OCI-LY7 (cell line): ENCODE measurements at regions not wholly inside any gene's neighbourhood (a gene's known extent, or its start where the extent isn't known, plus 50 kb on each side); places are given as distances from the start of the nearest gene placed in this dataset.

Experiments
- EZH2phosphoT487 ChIP-seq: fragments of 200-600 bp; sonication (generic); IDR thresholded peaks from 2 replicates; pipeline ENCODE4 v1.6.1; 2018; ENCODE audit warnings: low read depth, borderline replicate concordance, mild to moderate bottlenecking, mixed run types, antibody characterized with exemption, low read length, moderate library complexity, mixed read lengths
- TF ChIP-seq, protein P1 (sequence below): fragments of 200-600 bp; sonication (generic); conservative IDR thresholded peaks from 2 replicates; pipeline ENCODE4 v1.5.1; 2014; ENCODE audit warnings: mild to moderate bottlenecking, antibody characterized with exemption, low read length, moderate library complexity, mixed read lengths

- TF ChIP-seq, protein P1, sequence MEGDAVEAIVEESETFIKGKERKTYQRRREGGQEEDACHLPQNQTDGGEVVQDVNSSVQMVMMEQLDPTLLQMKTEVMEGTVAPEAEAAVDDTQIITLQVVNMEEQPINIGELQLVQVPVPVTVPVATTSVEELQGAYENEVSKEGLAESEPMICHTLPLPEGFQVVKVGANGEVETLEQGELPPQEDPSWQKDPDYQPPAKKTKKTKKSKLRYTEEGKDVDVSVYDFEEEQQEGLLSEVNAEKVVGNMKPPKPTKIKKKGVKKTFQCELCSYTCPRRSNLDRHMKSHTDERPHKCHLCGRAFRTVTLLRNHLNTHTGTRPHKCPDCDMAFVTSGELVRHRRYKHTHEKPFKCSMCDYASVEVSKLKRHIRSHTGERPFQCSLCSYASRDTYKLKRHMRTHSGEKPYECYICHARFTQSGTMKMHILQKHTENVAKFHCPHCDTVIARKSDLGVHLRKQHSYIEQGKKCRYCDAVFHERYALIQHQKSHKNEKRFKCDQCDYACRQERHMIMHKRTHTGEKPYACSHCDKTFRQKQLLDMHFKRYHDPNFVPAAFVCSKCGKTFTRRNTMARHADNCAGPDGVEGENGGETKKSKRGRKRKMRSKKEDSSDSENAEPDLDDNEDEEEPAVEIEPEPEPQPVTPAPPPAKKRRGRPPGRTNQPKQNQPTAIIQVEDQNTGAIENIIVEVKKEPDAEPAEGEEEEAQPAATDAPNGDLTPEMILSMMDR, result no peak
- TF ChIP-seq EZH2phosphoT487, result no peak
Measured at GRCh38 chr4:12580787-12581186, 903.4 kb downstream of the RAB28 start.
